Gastrocnemius medialis (tissue), 4 donors: ENCODE measurements at regions not wholly inside any gene's neighbourhood (a gene's known extent, or its start where the extent isn't known, plus 50 kb on each side); places are given as distances from the start of the nearest gene placed in this dataset.

Source experiments
- CTCF ChIP-seq, 5 experiments: fragments of 450-650 bp in 3 of 5; fragments of 200-600 bp in 2 of 5; sonication (generic) in 2 of 5; IDR thresholded peaks in 4 of 5; conservative IDR thresholded peaks in 1 of 5; 1 replicate in 4 of 5; 2 replicates in 1 of 5; pipeline ENCODE4 v1.5.1; 2016 to 2019; ENCODE audit warnings: antibody characterized with exemption in 5 of 5, mild to moderate bottlenecking in 3 of 5, moderate library complexity in 3 of 5
- POLR2A ChIP-seq, 2 donors: fragments of 450-650 bp; IDR thresholded peaks; one replicate each; pipeline ENCODE4 v1.6.1; 2017; ENCODE audit warnings: antibody characterized with exemption in 2 of 2, mild to moderate bottlenecking in 2 of 2, moderate library complexity in 2 of 2

- no peak for TF ChIP-seq CTCF (IDR thresholded peaks at IDR 0.05 in 4 of 5, conservative IDR thresholded peaks at IDR 0.05 in 1 of 5)
- no peak for TF ChIP-seq POLR2A (IDR thresholded peaks at IDR 0.05)
These were observed 423.0 kb downstream of the FUT8 start for GRCh38 chr14:65835501-65835900.
